Renal cortex interstitium (tissue), 11 donors: ENCODE measurements at regions not wholly inside any gene's neighbourhood (a gene's known extent, or its start where the extent isn't known, plus 50 kb on each side); places are given as distances from the start of the nearest gene placed in this dataset.

Experiments
- DNase-seq, 11 donors: peaks; one replicate each; pipeline ENCODE4 v3.0.0-alpha.2; 2013; ENCODE audit warnings: low read depth in 9 of 11, low spot score in 4 of 11; ENCODE audit errors: extremely low read depth in 1 of 11

GRCh38 chr1:195785830-195786229 lies 822.4 kb downstream of the KCNT2 start:
- no peak for DNase-seq

- DNase-seq, result no peak
These were observed 834.3 kb downstream of the KCNT2 start for GRCh38 chr1:195773931-195774330.

- no peak for DNase-seq
These were observed 838.8 kb downstream of the KCNT2 start for GRCh38 chr1:195769461-195769860.

GRCh38 chr1:195768936-195769335 lies 839.3 kb downstream of the KCNT2 start:
- DNase-seq, result no peak

GRCh38 chr1:195768377-195768776 lies 839.9 kb downstream of the KCNT2 start:
- no peak for DNase-seq

- DNase-seq, result no peak
These were observed 841.5 kb downstream of the KCNT2 start for GRCh38 chr1:195766709-195767108.

GRCh38 chr1:195765099-195765498 lies 843.1 kb downstream of the KCNT2 start:
- no peak for DNase-seq

- DNase-seq, result no peak
These were observed 844.3 kb downstream of the KCNT2 start for GRCh38 chr1:195763907-195764374.

- DNase-seq, result no peak
These were observed 844.9 kb downstream of the KCNT2 start for GRCh38 chr1:195763146-195763906.

GRCh38 chr1:195761104-195761503 lies 847.1 kb downstream of the KCNT2 start:
- no peak for DNase-seq

GRCh38 chr1:195756109-195756508 lies 852.1 kb downstream of the KCNT2 start:
- DNase-seq, result no peak

- no peak for DNase-seq
These were observed 853.4 kb downstream of the KCNT2 start for GRCh38 chr1:195754874-195755273.

GRCh38 chr1:195754303-195754702 lies 853.9 kb downstream of the KCNT2 start:
- DNase-seq, result no peak

- no peak for DNase-seq
These were observed 859.3 kb downstream of the KCNT2 start for GRCh38 chr1:195748969-195749368.

GRCh38 chr1:195745189-195746010 lies 862.8 kb downstream of the KCNT2 start:
- no peak for DNase-seq

- no peak for DNase-seq
These were observed 864.0 kb downstream of the KCNT2 start for GRCh38 chr1:195744256-195744655.

GRCh38 chr1:195740862-195741261 lies 867.4 kb downstream of the KCNT2 start:
- no peak for DNase-seq

GRCh38 chr1:195738966-195739650 lies 869.1 kb downstream of the KCNT2 start:
- DNase-seq, result no peak

- no peak for DNase-seq
These were observed 873.1 kb downstream of the KCNT2 start for GRCh38 chr1:195735140-195735539.

GRCh38 chr1:195733826-195734225 lies 874.4 kb downstream of the KCNT2 start:
- DNase-seq, result no peak
